Vagina (tissue), 2 donors: ENCODE measurements at regions not wholly inside any gene's neighbourhood (a gene's known extent, or its start where the extent isn't known, plus 50 kb on each side); places are given as distances from the start of the nearest gene placed in this dataset.

Experiments used
- DNase-seq, 2 donors: peaks; one replicate each; pipeline ENCODE4 v3.0.0-alpha.2; 2017; ENCODE audit errors: extremely low spot score in 2 of 2
- H3K27ac ChIP-seq: fragments of 200-600 bp; sonication (generic); one replicate; pipeline ENCODE4 v1.5.1; 2019
- H3K27me3 ChIP-seq: fragments of 200-600 bp; sonication (generic); one replicate; pipeline ENCODE4 v1.5.1; 2019
- H3K36me3 ChIP-seq, 2 donors: fragments of 200-600 bp; sonication (generic); one replicate each; pipeline ENCODE4 v1.5.1; 2017 to 2019
- H3K4me1 ChIP-seq: fragments of 200-600 bp; sonication (generic); one replicate; pipeline ENCODE4 v1.5.1; 2019
- H3K4me3 ChIP-seq, 2 donors: fragments of 200-600 bp; sonication (generic); 1 replicate in 1 of 2; 2 replicates in 1 of 2; pipeline ENCODE4 v1.5.1; 2016 to 2019
- H3K9me3 ChIP-seq: fragments of 200-600 bp; sonication (generic); one replicate; pipeline ENCODE4 v1.5.1; 2019
- POLR2A ChIP-seq, 2 donors: fragments of 450-650 bp; IDR thresholded peaks; one replicate each; pipeline ENCODE4 v1.6.1; 2017; ENCODE audit warnings: antibody characterized with exemption in 2 of 2, mild to moderate bottlenecking in 2 of 2, moderate library complexity in 2 of 2
- POLR2AphosphoS5 ChIP-seq, 2 donors: sonication (generic); formaldehyde crosslinking; IDR thresholded peaks; one replicate each; pipeline ENCODE4 v1.9.0; 2017; ENCODE audit warnings: antibody characterized with exemption in 2 of 2, mild to moderate bottlenecking in 2 of 2, low read depth in 1 of 2; ENCODE audit not compliant: insufficient read depth in 1 of 2
- intact Hi-C: fragments of 100-400 bp; cut with DNase I; formaldehyde crosslinking; loops from one replicate; pipeline ENCODE4 v1.15.1; 2023
- TF ChIP-seq, protein P1 (sequence below), 3 experiments: fragments of 450-650 bp in 2 of 3; fragments of 200-600 bp in 1 of 3; sonication (generic) in 1 of 3; IDR thresholded peaks; one replicate each; pipeline ENCODE4 v1.5.1; 2017 to 2019; ENCODE audit warnings: antibody characterized with exemption in 3 of 3, mild to moderate bottlenecking in 2 of 3, moderate library complexity in 2 of 3

DNA sequence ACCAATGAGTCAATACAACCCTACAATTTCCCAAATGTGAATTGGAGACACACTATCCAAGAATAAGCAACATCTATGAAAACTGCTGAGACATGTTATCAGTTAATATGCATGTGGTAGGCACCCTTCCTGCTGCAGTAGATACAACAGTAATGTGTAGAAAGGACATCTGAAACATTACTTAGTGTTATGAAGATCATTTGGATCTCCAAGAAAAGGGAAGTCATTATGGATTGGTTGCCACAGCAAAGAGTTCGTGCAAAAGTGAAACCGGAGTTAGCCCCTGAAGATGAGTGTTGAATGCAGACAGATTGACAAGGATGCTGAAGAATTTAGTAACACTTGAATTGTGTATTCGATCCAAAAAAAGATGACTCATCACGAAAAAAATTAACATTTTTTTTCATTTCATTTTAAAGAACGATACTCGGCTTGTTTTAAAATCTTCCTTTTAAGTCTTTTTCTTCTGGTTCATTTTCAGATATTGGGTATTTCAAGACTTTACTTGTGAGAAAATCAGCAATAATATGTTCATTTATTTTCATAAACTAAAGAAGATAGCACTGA is 322.4 kb upstream of the KLF6 start:
- Histone ChIP-seq H3K9me3 (no peaks in the 10 kb centered on the region), H3K4me1 (no peaks in the 10 kb centered on the region), H3K27me3 (no peaks in the 10 kb centered on the region), H3K27ac (no peak overlapping the region), H3K4me3 (no peak overlapping the region), H3K36me3 (no peaks in the 10 kb centered on the region)
- DNase-seq: no peak
- intact Hi-C loops: no loop called here
- no peak for TF ChIP-seq POLR2AphosphoS5 (IDR thresholded peaks at IDR 0.05; ENCODE audit: insufficient read depth in 1 of 2, low read depth in 1 of 2)
- no peak for TF ChIP-seq POLR2A (IDR thresholded peaks at IDR 0.05)
- TF ChIP-seq, protein P1, sequence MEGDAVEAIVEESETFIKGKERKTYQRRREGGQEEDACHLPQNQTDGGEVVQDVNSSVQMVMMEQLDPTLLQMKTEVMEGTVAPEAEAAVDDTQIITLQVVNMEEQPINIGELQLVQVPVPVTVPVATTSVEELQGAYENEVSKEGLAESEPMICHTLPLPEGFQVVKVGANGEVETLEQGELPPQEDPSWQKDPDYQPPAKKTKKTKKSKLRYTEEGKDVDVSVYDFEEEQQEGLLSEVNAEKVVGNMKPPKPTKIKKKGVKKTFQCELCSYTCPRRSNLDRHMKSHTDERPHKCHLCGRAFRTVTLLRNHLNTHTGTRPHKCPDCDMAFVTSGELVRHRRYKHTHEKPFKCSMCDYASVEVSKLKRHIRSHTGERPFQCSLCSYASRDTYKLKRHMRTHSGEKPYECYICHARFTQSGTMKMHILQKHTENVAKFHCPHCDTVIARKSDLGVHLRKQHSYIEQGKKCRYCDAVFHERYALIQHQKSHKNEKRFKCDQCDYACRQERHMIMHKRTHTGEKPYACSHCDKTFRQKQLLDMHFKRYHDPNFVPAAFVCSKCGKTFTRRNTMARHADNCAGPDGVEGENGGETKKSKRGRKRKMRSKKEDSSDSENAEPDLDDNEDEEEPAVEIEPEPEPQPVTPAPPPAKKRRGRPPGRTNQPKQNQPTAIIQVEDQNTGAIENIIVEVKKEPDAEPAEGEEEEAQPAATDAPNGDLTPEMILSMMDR (IDR thresholded peaks at IDR 0.05): no peak

DNA sequence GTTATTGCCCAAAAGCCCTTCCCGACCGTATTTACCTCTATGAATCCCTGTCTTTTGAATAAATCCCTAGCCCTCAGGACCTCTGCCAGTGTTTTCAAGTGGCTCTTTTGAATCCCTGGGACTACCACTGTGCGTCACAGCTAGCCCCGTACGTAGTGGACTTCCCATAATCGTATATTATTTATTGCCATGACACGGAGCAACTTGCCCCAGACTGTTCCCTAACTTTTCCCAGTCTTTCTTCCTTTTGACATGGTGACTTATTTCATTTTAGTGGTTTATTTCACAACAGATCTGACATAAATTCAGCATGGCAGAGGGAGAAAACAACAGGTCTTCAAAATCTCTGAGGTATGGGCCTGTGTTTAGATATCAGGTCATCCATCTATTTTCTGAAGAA is 318.6 kb upstream of the KLF6 start:
- TF ChIP-seq, protein P1 (IDR thresholded peaks at IDR 0.05): no peak
- TF ChIP-seq POLR2A (IDR thresholded peaks at IDR 0.05): no peak
- no peak for TF ChIP-seq POLR2AphosphoS5 (IDR thresholded peaks at IDR 0.05; ENCODE audit: insufficient read depth in 1 of 2, low read depth in 1 of 2)
- Histone ChIP-seq H3K27me3 (no peaks in the 10 kb centered on the region), H3K4me1 (no peaks in the 10 kb centered on the region), H3K27ac (no peak overlapping the region), H3K4me3 (no peak overlapping the region), H3K9me3 (no peaks in the 10 kb centered on the region), H3K36me3 (no peaks in the 10 kb centered on the region)
- DNase-seq: no peak
- intact Hi-C loops: loop anchor here (2.0 kb wide), 1 partner anchor 23 kb away; no protein-coding TSS in a partner anchor

DNA sequence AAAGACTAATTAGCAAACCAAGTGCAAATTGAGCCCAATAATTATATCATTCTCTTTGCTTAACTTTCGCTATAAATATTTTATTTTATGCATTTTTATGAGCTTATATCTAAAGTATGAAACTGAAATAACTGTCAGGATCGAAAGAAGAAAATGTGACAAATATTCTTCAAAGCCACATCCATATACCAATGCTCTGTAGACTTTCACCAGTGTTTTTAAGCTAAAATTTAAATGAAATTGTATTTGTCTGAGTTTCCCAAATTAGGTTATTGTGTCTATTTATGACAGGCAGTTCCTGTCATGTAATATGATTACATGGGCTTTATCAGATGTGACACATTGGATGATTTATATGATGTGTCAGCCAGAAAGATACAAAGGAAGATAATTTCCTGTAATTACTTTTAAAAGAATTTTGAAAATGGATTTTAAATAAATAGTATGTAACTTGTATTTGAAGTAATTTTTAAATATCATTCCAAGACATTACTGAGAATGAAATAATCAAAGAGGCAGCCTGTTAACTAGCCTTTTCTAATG is 317.9 kb upstream of the KLF6 start:
- H3K4me3 ChIP-seq: no peak overlapping the region
- H3K9me3 ChIP-seq: no peaks in the 10 kb centered on the region
- H3K36me3 ChIP-seq: no peaks in the 10 kb centered on the region
- DNase-seq: no peak
- H3K4me1 ChIP-seq: no peaks in the 10 kb centered on the region
- no peak overlapping the region for H3K27ac ChIP-seq
- TF ChIP-seq POLR2AphosphoS5 (IDR thresholded peaks at IDR 0.05; ENCODE audit: insufficient read depth in 1 of 2, low read depth in 1 of 2) (no peak), POLR2A (IDR thresholded peaks at IDR 0.05) (no peak)
- TF ChIP-seq, protein P1 (IDR thresholded peaks at IDR 0.05): no peak
- no peaks in the 10 kb centered on the region for H3K27me3 ChIP-seq
- intact Hi-C loops: loop anchor here (2.0 kb wide), 1 partner anchor 22 kb away; no protein-coding TSS in a partner anchor

DNA sequence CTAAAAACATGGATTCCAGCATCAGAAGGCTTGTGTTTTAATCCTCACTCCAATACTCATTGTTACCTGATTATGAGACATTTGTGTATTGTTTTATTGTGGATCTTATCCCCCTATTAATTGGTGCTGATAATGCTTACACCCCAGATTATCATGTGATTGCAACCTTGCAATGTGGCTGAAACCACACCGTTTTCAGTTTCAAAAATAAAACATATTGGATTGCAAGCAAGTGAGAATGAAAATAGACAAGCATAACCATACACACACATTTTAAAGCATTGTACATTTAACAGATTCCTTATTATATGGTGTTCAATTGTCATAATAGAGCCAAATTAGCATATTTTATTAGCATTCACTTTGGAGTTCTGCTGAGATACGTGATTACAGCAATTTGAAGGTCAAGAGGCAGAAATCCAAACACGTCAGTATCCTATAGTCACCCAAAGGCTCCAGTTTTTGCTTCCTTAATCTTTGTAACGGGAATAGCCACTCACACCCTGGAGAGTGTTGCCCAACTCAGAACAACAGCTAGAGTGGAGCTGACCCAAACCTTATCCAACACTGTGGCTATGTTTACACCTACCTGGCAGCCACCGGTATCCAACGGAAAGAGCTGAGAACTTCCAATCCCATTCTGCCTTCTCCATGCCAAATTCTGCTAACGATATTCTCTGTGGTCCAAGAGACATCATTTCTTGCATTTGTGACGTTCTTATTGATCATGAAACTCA is 317.1 kb upstream of the KLF6 start:
- no peaks in the 10 kb centered on the region for H3K9me3 ChIP-seq
- no peaks in the 10 kb centered on the region for H3K27me3 ChIP-seq
- no peak overlapping the region for H3K27ac ChIP-seq
- no peak for DNase-seq
- intact Hi-C loops: loop anchor here (2.0 kb wide), 1 partner anchor 21 kb away; no protein-coding TSS in a partner anchor
- TF ChIP-seq POLR2A (IDR thresholded peaks at IDR 0.05): no peak
- TF ChIP-seq POLR2AphosphoS5 (IDR thresholded peaks at IDR 0.05; ENCODE audit: insufficient read depth in 1 of 2, low read depth in 1 of 2): no peak
- TF ChIP-seq, protein P1 (IDR thresholded peaks at IDR 0.05): no peak
- no peak overlapping the region for H3K4me3 ChIP-seq
- no peaks in the 10 kb centered on the region for H3K36me3 ChIP-seq
- no peaks in the 10 kb centered on the region for H3K4me1 ChIP-seq

DNA sequence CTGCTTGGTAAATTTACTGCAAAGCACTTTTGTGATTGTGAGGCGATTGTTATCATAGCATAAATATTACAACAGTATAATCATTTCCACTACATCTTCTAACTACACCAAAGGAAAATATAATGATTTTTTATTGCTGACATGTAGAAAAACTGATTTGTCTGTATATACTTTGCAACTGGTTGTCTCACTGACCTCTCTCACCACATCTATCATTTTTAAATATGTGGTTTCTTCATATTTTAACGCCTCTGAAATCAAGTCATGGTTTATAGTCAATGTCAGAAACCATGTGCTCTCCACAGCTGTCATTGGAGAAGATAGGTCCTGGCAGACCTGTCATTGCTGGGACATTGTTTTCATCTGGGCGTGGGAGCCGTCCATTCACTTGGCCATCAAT is 315.4 kb upstream of the KLF6 start:
- H3K9me3 ChIP-seq: no peaks in the 10 kb centered on the region
- TF ChIP-seq, protein P1 (IDR thresholded peaks at IDR 0.05): no peak
- TF ChIP-seq POLR2AphosphoS5 (IDR thresholded peaks at IDR 0.05; ENCODE audit: insufficient read depth in 1 of 2, low read depth in 1 of 2) (no peak), POLR2A (IDR thresholded peaks at IDR 0.05) (no peak)
- no peak overlapping the region for H3K4me3 ChIP-seq
- no peaks in the 10 kb centered on the region for H3K4me1 ChIP-seq
- H3K36me3 ChIP-seq: no peaks in the 10 kb centered on the region
- DNase-seq: no peak
- H3K27me3 ChIP-seq: no peaks in the 10 kb centered on the region
- H3K27ac ChIP-seq: no peak overlapping the region
- intact Hi-C loops: no loop called here
